Endothelial cell of umbilical vein (primary cell): ENCODE measurements at regions not wholly inside any gene's neighbourhood (a gene's known extent, or its start where the extent isn't known, plus 50 kb on each side); places are given as distances from the start of the nearest gene placed in this dataset.

Experiments used
- BruUV-seq: library from RNA; stranded (reverse); fragments of 400-500 nt; replicated peaks from 2 replicates; lab custom pipeline; 2021; lab: Mats Ljungman, UMichigan
- CTCF ChIA-PET: fragments of 300-600, 350-600 bp; sonication (Branson Sonifier 250); formaldehyde crosslinking; loops from one replicate; lab custom pipeline; 2021; ENCODE audit warnings: antibody characterized with exemption, inconsistent platforms; lab: Charles Lee
- POLR2A ChIA-PET: fragments of 300-600, 350-600 bp; sonication (Branson Sonifier 250); formaldehyde crosslinking; loops from one replicate; lab custom pipeline; 2021; ENCODE audit warnings: antibody characterized with exemption, inconsistent platforms; lab: Charles Lee
- DNase-seq: peaks from one replicate; pipeline ENCODE4 v3.0.0-alpha.2; 2011; ENCODE audit warnings: low read depth, low spot score
- FAIRE-seq: peaks from 2 replicates; lab custom pipeline; 2011; peaks lifted over from hg19 to GRCh38; lab: Jason Lieb, UNC
- H2AFZ ChIP-seq: 2 replicates; pipeline ENCODE4 v1.6.0; 2012; ENCODE audit warnings: low read depth, low read length, control low read depth, inconsistent platforms
- H3K27ac ChIP-seq: 2 replicates; pipeline ENCODE4 v1.5.1; 2011; ENCODE audit warnings: low read depth, mild to moderate bottlenecking, control low read depth, low read length, moderate library complexity; ENCODE audit not compliant: insufficient read depth
- H3K27me3 ChIP-seq, 2 experiments: 2 replicates each; pipeline versions ENCODE4 v1.6.0 to v1.6.1; 2011; ENCODE audit warnings: low read length in 2 of 2, mixed read lengths in 1 of 2; ENCODE audit not compliant: control insufficient read depth in 2 of 2, insufficient read depth in 2 of 2
- H3K36me3 ChIP-seq, 2 experiments: 2 replicates in 1 of 2; 3 replicates in 1 of 2; pipeline ENCODE4 v1.5.1; 2011; ENCODE audit warnings: low read length in 2 of 2, mild to moderate bottlenecking in 1 of 2, moderate library complexity in 1 of 2; ENCODE audit not compliant: control insufficient read depth in 2 of 2, insufficient read depth in 2 of 2; ENCODE audit errors: extremely low read depth in 1 of 2
- H3K4me1 ChIP-seq: 3 replicates; pipeline ENCODE4 v1.5.1; 2011; ENCODE audit warnings: mild to moderate bottlenecking, low read length; ENCODE audit not compliant: control insufficient read depth, insufficient read depth; ENCODE audit errors: extremely low read depth
- H3K4me2 ChIP-seq: 2 replicates; pipeline ENCODE4 v1.6.1; 2011; ENCODE audit warnings: low read length, control low read depth, mixed read lengths; ENCODE audit not compliant: insufficient read depth
- H3K4me3 ChIP-seq, 3 experiments: fragments of 200-600 bp in 1 of 3; sonication (generic), shearing (Covaris generic) in 1 of 3; replicated peaks in 1 of 3; 2 replicates each; pipeline ENCODE4 v1.5.1; 2011 to 2016; ENCODE audit warnings: control low read depth in 3 of 3, low read length in 3 of 3, mild to moderate bottlenecking in 2 of 3, inconsistent platforms in 1 of 3, low read depth in 1 of 3, moderate library complexity in 1 of 3; ENCODE audit not compliant: insufficient read depth in 1 of 3
- H3K79me2 ChIP-seq: 2 replicates; pipeline ENCODE4 v1.6.0; 2012; ENCODE audit warnings: low read length, inconsistent platforms; ENCODE audit not compliant: control insufficient read depth, insufficient read depth
- H3K9ac ChIP-seq: replicated peaks from 2 replicates; pipeline ENCODE3; 2011; ENCODE audit warnings: low read length, control low read depth; ENCODE audit not compliant: insufficient read depth; ENCODE audit errors: extremely low read depth
- H3K9me1 ChIP-seq: replicated peaks from 3 replicates; pipeline ENCODE4 v1.6.0; 2011; ENCODE audit warnings: mild to moderate bottlenecking, low read length; ENCODE audit not compliant: control insufficient read depth, insufficient read depth; ENCODE audit errors: extremely low read depth
- H3K9me3 ChIP-seq: replicated peaks from 2 replicates; pipeline ENCODE4 v1.5.1; 2012; ENCODE audit warnings: low read length, inconsistent platforms; ENCODE audit not compliant: control insufficient read depth, insufficient read depth
- H4K20me1 ChIP-seq: replicated peaks from 2 replicates; pipeline ENCODE3; 2011; ENCODE audit warnings: mild to moderate bottlenecking, low read length; ENCODE audit not compliant: control insufficient read depth, insufficient read depth; ENCODE audit errors: extremely low read depth
- CTCF ChIP-seq, 2 donors: IDR thresholded peaks; 1 replicate in 1 of 2; 2 replicates in 1 of 2; pipeline ENCODE4 v1.5.1; 2011; ENCODE audit warnings: low read length in 2 of 2, mild to moderate bottlenecking in 2 of 2, moderate library complexity in 2 of 2, control low read depth in 1 of 2, inconsistent platforms in 1 of 2, low read depth in 1 of 2; ENCODE audit not compliant: insufficient read depth in 1 of 2; ENCODE audit errors: extremely low read depth in 1 of 2
- EZH2 ChIP-seq: IDR thresholded peaks from 2 replicates; pipeline ENCODE4 v1.6.1; 2012; ENCODE audit warnings: borderline replicate concordance, low read depth, mild to moderate bottlenecking, moderate library complexity, low read length, inconsistent platforms; ENCODE audit not compliant: severe bottlenecking
- FOS ChIP-seq: IDR thresholded peaks from 2 replicates; pipeline ENCODE4 v1.6.1; 2011; ENCODE audit warnings: mild to moderate bottlenecking, low read length, moderate library complexity, borderline replicate concordance; ENCODE audit not compliant: insufficient read depth
- GATA2 ChIP-seq: IDR thresholded peaks from 2 replicates; pipeline ENCODE4 v1.7.0; 2011; ENCODE audit warnings: low read depth, mild to moderate bottlenecking, moderate library complexity, mixed read lengths, low read length; ENCODE audit not compliant: insufficient read length, insufficient read depth
- JUN ChIP-seq: IDR thresholded peaks from 2 replicates; pipeline ENCODE4 v1.6.1; 2011; ENCODE audit warnings: borderline replicate concordance, low read depth; ENCODE audit not compliant: insufficient read length, insufficient read depth
- MYC ChIP-seq: IDR thresholded peaks from one replicate; pipeline ENCODE4 v1.6.1; 2011; ENCODE audit warnings: mild to moderate bottlenecking, low read depth, low read length
- POLR2A ChIP-seq: IDR thresholded peaks from 2 replicates; pipeline ENCODE4 v1.6.1; 2012; ENCODE audit warnings: low read depth, mild to moderate bottlenecking, control low read depth, low read length
- POLR2AphosphoS5 ChIP-seq: IDR thresholded peaks from 2 replicates; pipeline ENCODE4 v1.6.1; 2012; ENCODE audit warnings: low read depth, mild to moderate bottlenecking, control low read depth, low read length, moderate library complexity; ENCODE audit not compliant: insufficient read depth
- dilution Hi-C: fragments of 300-500 bp; cut with MboI; formaldehyde crosslinking; loops from one replicate; pipeline ENCODE4 v1.15.0; 2019; ENCODE audit warnings: low sequenced_read_pairs; ENCODE audit not compliant: extremely low pct_ligation_motif_present
- intact Hi-C: fragments of 100-400 bp; cut with micrococcal nuclease; formaldehyde crosslinking; loops from one replicate; pipeline ENCODE4 v1.10.0; 2022
- TF ChIP-seq, protein P1 (sequence below): IDR thresholded peaks from 2 replicates; pipeline ENCODE4 v1.6.1; 2011; ENCODE audit not compliant: insufficient read depth, insufficient read length

DNA sequence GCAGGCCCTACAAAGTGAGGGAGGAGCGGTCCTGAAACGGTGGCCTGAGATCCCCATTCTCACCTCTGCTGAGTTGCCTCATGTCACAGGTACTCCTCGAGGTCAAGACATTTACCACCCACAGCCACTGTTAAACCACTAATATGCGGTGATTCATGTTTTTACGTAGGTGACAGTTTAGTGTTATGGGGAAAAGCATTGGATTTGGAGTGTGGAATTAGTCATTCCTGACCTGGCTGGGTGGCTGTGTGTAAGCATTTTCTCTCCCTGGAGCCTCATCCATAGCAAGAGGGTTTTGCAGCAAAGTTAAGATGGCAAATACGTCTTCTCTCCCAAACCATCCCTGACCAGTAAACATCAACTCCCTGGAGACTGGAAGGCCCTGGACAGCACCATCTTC lies 57.8 kb upstream of the KCNJ6 start:
- no peaks in the 10 kb centered on the region for H3K4me1 ChIP-seq
- no peaks in the 10 kb centered on the region for H3K36me3 ChIP-seq
- no peaks in the 10 kb centered on the region for H3K9me3 ChIP-seq
- H3K9ac ChIP-seq, result no peak overlapping the region
- POLR2A ChIA-PET, result no interaction called here
- no peak overlapping the region for H3K4me2 ChIP-seq
- no peaks in the 10 kb centered on the region for H4K20me1 ChIP-seq
- peaks cover 1 to 2% of the 10 kb centered on the region in 2 experiments for H3K27me3 ChIP-seq
- no peaks in the 10 kb centered on the region for H3K79me2 ChIP-seq
- intact Hi-C loops, result no loop called here
- CTCF ChIA-PET, result no interaction called here
- no peaks in the 10 kb centered on the region for H3K9me1 ChIP-seq
- no TSS peak for BruUV-seq
- no peak for DNase-seq
- no peak overlapping the region for H3K4me3 ChIP-seq
- dilution Hi-C loops, result no loop called here
- TF ChIP-seq, protein P1, sequence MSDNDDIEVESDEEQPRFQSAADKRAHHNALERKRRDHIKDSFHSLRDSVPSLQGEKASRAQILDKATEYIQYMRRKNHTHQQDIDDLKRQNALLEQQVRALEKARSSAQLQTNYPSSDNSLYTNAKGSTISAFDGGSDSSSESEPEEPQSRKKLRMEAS, result no peak
- TF ChIP-seq MYC (no peak), POLR2AphosphoS5 (no peak), FOS (no peak), JUN (no peak), CTCF (IDR thresholded peaks at IDR 0.05; ENCODE audit: extremely low read depth in 1 of 2, insufficient read depth in 1 of 2, low read depth in 1 of 2, low read length in 2 of 2) (no peak), GATA2 (no peak), EZH2 (no peak), POLR2A (no peak)
- FAIRE-seq, result no peak
- H2AFZ ChIP-seq, result no peak overlapping the region
- no peak overlapping the region for H3K27ac ChIP-seq
